SU-DHL-6 (cell line): ENCODE measurements at regions not wholly inside any gene's neighbourhood (a gene's known extent, or its start where the extent isn't known, plus 50 kb on each side); places are given as distances from the start of the nearest gene placed in this dataset.

ENCODE experiments used
- H2AFZ ChIP-seq: fragments of 200-600 bp; sonication (generic); 2 replicates; pipeline ENCODE4 v1.6.1; 2014; ENCODE audit warnings: low read depth, mild to moderate bottlenecking, moderate library complexity, mixed read lengths, antibody characterized with exemption, low read length; ENCODE audit not compliant: severe bottlenecking
- H3F3A ChIP-seq: fragments of 200-600 bp; shearing (Covaris generic); 2 replicates; pipeline ENCODE4 v1.6.0; 2016; ENCODE audit warnings: antibody characterized with exemption, mild to moderate bottlenecking; ENCODE audit not compliant: insufficient read depth
- H3K27ac ChIP-seq: fragments of 200-600 bp; sonication (generic); 2 replicates; pipeline ENCODE4 v1.5.1; 2016; ENCODE audit warnings: low read depth, mild to moderate bottlenecking, low read length, moderate library complexity, mixed read lengths
- H3K27me3 ChIP-seq: fragments of 200-600 bp; sonication (generic), shearing (Covaris generic); 2 replicates; pipeline ENCODE4 v1.6.0; 2014; ENCODE audit warnings: mild to moderate bottlenecking, low read length
- H3K36me3 ChIP-seq: fragments of 200-600 bp; sonication (generic); 2 replicates; pipeline ENCODE4 v1.6.1; 2014; ENCODE audit warnings: mild to moderate bottlenecking, low read length, mixed read lengths
- H3K4me2 ChIP-seq: fragments of 300-600, 200-600 bp; shearing (Covaris generic), sonication (generic); 2 replicates; pipeline ENCODE4 v1.6.0; 2014; ENCODE audit warnings: low read length, low read depth, mild to moderate bottlenecking; ENCODE audit not compliant: poor library complexity, severe bottlenecking
- H3K4me3 ChIP-seq: fragments of 200-600 bp; sonication (generic); 2 replicates; pipeline ENCODE4 v1.5.1; 2014; ENCODE audit warnings: antibody characterized with exemption, low read length, mild to moderate bottlenecking, mixed read lengths; ENCODE audit not compliant: insufficient read depth, poor library complexity, severe bottlenecking
- H3K79me2 ChIP-seq: fragments of 200-600 bp; sonication (generic); 2 replicates; pipeline ENCODE4 v1.6.1; 2014; ENCODE audit warnings: mild to moderate bottlenecking, low read length, moderate library complexity; ENCODE audit not compliant: insufficient read depth
- H3K9ac ChIP-seq: fragments of 200-600 bp; sonication (generic); 2 replicates; pipeline ENCODE4 v1.7.0; 2014; ENCODE audit warnings: mild to moderate bottlenecking, low read length
- H3K9me2 ChIP-seq: fragments of 200-600 bp; sonication (generic); replicated peaks from 2 replicates; pipeline ENCODE4 v1.6.1; 2014; ENCODE audit warnings: low read length; ENCODE audit not compliant: insufficient read depth
- H3K9me3 ChIP-seq: fragments of 200-600 bp; sonication (generic); 2 replicates; pipeline ENCODE4 v1.6.1; 2014; ENCODE audit warnings: low read length, mixed read lengths; ENCODE audit not compliant: insufficient read depth
- H4K20me1 ChIP-seq: fragments of 200-600 bp; sonication (generic); 2 replicates; pipeline ENCODE4 v1.6.1; 2014; ENCODE audit warnings: low read depth, mild to moderate bottlenecking, antibody characterized with exemption, low read length, moderate library complexity, mixed read lengths
- CTCF ChIP-seq: fragments of 200-600 bp; sonication (generic); IDR thresholded peaks from one replicate; pipeline ENCODE4 v1.5.1; 2017; ENCODE audit warnings: antibody characterized with exemption, mild to moderate bottlenecking, low read length, moderate library complexity; ENCODE audit not compliant: insufficient read depth, poor library complexity, severe bottlenecking
- EZH2phosphoT487 ChIP-seq: fragments of 200-600 bp; sonication (generic), shearing (Covaris generic); conservative IDR thresholded peaks from 2 replicates; pipeline ENCODE4 v1.6.1; 2018; ENCODE audit warnings: mild to moderate bottlenecking, antibody characterized with exemption, low read length, moderate library complexity, mixed read lengths

- H2AFZ ChIP-seq = no peak overlapping the region
- H3K79me2 ChIP-seq = peaks cover 4% of the 10 kb centered on the region; the same call in 1 of the 2 replicates
- H3K9ac ChIP-seq = no peak overlapping the region
- no peaks in the 10 kb centered on the region for H3K9me2 ChIP-seq
- H3K4me2 ChIP-seq = no peak overlapping the region
- H3K9me3 ChIP-seq = no peaks in the 10 kb centered on the region
- peaks cover 20% of the 10 kb centered on the region for H3F3A ChIP-seq
- H3K36me3 ChIP-seq = no peaks in the 10 kb centered on the region
- no peak for TF ChIP-seq EZH2phosphoT487
- TF ChIP-seq CTCF = no peak
- no peak overlapping the region for H3K4me3 ChIP-seq
- no peaks in the 10 kb centered on the region for H3K27me3 ChIP-seq
- no peaks in the 10 kb centered on the region for H4K20me1 ChIP-seq
- no peak overlapping the region for H3K27ac ChIP-seq
Observed at GRCh38 chr14:105844810-105845724, 318.7 kb downstream of the TMEM121 start.

GRCh38 chr14:105845725-105846309 lies 319.4 kb downstream of the TMEM121 start:
- Histone ChIP-seq H3K4me3 (no peak overlapping the region), H3K9me2 (no peaks in the 10 kb centered on the region), H3F3A (peaks cover 23% of the 10 kb centered on the region), H3K27ac (no peak overlapping the region), H3K4me2 (no peak overlapping the region), H3K27me3 (no peaks in the 10 kb centered on the region), H2AFZ (no peak overlapping the region), H3K79me2 (peaks cover 4% of the 10 kb centered on the region; the same call in 1 of the 2 replicates), H3K9ac (no peak overlapping the region), H4K20me1 (no peaks in the 10 kb centered on the region), H3K9me3 (no peaks in the 10 kb centered on the region), H3K36me3 (no peaks in the 10 kb centered on the region)
- TF ChIP-seq CTCF (no peak), EZH2phosphoT487 (no peak)

GRCh38 chr14:105846312-105846711 lies 319.9 kb downstream of the TMEM121 start:
- H4K20me1 ChIP-seq = no peaks in the 10 kb centered on the region
- no peak overlapping the region for H3K27ac ChIP-seq
- H3K9me3 ChIP-seq = no peaks in the 10 kb centered on the region
- no peak overlapping the region for H2AFZ ChIP-seq
- no peak for TF ChIP-seq CTCF
- TF ChIP-seq EZH2phosphoT487 = no peak
- peaks cover 4% of the 10 kb centered on the region; the same call in 1 of the 2 replicates for H3K79me2 ChIP-seq
- H3F3A ChIP-seq = peaks cover 27% of the 10 kb centered on the region
- H3K4me2 ChIP-seq = no peak overlapping the region
- no peaks in the 10 kb centered on the region for H3K36me3 ChIP-seq
- no peaks in the 10 kb centered on the region for H3K9me2 ChIP-seq
- H3K9ac ChIP-seq = no peak overlapping the region
- no peaks in the 10 kb centered on the region for H3K27me3 ChIP-seq
- H3K4me3 ChIP-seq = no peak overlapping the region
